ENCODE measurements at regions not wholly inside any gene's neighbourhood (a gene's known extent, or its start where the extent isn't known, plus 50 kb on each side); places are given as distances from the start of the nearest gene placed in this dataset.

DNA sequence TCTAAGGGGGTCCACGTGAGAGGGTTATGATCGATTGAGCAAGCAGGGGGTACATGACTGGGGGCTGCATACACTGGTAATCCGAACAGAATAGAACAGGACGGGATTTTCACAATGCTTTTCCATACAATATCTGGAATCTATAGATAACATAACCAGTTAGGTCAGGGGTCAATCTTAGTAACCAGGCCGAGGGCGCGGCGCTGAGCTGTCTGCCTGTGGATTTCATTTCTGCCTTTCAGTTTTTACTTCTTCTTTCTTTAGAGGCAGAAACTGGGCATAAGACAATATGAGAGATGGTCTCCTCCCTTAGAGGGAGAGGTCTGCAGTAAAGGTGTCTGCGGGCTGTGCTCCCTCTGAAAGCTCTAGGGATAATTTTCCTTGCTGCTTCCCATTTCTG is 261.3 kb downstream of the XXYLT1 start:
- TF ChIP-seq, protein P1, sequence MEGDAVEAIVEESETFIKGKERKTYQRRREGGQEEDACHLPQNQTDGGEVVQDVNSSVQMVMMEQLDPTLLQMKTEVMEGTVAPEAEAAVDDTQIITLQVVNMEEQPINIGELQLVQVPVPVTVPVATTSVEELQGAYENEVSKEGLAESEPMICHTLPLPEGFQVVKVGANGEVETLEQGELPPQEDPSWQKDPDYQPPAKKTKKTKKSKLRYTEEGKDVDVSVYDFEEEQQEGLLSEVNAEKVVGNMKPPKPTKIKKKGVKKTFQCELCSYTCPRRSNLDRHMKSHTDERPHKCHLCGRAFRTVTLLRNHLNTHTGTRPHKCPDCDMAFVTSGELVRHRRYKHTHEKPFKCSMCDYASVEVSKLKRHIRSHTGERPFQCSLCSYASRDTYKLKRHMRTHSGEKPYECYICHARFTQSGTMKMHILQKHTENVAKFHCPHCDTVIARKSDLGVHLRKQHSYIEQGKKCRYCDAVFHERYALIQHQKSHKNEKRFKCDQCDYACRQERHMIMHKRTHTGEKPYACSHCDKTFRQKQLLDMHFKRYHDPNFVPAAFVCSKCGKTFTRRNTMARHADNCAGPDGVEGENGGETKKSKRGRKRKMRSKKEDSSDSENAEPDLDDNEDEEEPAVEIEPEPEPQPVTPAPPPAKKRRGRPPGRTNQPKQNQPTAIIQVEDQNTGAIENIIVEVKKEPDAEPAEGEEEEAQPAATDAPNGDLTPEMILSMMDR (conservative IDR thresholded peaks at IDR 0.05): no peak
- TF ChIP-seq EZH2 (IDR thresholded peaks at IDR 0.05; ENCODE audit: low read depth): no peak
